NCI-H2196 treated with DMSO at 0.1 percent for 48 hours (cell line): ENCODE measurements at regions not wholly inside any gene's neighbourhood (a gene's known extent, or its start where the extent isn't known, plus 50 kb on each side); places are given as distances from the start of the nearest gene placed in this dataset.
"Not testable (repeated sequence)": the region's sequence is repeated elsewhere in the genome, so short reads cannot be mapped to it uniquely, and the experiment has no call there.

Experiments
- DNase-seq: peaks from one replicate; lab custom pipeline; 2025; ENCODE audit not compliant: unreplicated experiment; lab: John Stamatoyannopoulos, UW

DNA sequence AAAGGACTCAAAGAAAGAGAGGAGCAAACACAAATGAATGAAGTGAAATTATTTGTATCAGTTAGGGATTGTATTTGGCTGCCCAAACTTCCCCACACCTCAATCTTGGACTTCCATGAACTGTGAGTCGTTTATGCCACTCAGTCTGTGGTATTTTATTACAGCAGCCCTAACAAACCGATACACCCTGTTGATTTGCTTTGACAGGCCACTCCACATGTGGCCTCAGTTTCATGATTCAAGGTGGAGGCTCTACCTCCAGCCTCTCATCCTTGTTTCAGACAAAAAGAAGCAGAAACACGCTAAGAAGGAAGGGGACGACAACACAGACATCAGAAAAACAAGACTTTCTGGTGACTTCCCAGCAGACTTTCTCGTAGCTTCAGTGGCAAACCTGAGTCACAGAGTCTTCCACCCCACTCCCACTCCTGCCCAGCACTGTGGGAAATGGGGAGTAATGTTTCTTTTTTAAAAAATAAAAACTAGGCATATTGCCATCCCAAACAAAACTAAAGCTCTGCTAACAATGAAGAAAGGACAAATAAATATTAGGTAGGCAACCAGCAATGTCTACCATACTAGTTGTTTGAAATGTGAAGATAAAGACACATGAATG is 52.2 kb upstream of the ABCA1 start:
- no peak for DNase-seq

GRCh38 chr9:104981543-104982129 is 53.7 kb upstream of the ABCA1 start:
- DNase-seq: no peak

DNA sequence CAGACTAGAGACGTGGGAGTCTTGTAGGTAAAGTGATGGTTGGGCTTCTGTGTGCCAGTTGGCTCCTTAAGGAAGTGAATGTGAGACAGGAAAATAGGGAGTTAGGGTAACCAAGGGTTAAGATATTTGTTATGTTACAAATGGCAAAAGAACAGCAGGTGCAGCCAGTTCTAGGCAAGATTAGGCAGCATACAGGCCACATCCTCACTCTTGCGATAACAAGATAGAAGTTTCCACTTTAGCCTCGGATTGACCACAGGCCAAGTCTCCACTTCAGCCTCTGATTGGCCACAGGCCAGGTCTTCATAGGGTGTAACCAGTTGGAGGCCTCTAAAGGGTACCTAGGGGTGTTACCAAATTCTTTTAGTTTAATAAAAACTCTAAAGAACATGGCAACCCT is 54.6 kb upstream of the ABCA1 start:
- DNase-seq: no peak

GRCh38 chr9:104983491-104983890 is 55.5 kb upstream of the ABCA1 start:
- DNase-seq: no peak

GRCh38 chr9:104984121-104984520 is 56.2 kb upstream of the ABCA1 start:
- no peak for DNase-seq

DNA sequence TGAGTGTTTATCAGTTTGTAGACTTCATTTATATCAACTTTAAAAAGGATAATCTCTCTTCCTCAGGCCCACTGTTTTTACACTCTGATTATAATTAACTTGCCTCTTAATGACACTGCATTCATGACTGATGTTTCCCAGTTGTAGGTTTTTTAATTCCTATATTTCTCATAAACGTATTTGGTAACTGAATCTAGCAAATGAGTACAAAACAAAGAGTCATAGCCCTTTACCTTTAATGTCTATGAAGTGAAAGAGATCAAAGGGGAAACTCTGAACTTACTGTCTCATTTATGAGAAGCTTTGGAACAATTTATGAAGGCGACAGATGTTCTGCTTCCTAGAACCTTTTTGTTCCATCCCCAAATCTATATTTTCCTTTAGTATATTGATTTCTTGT is 56.6 kb upstream of the ABCA1 start:
- DNase-seq: no peak

GRCh38 chr9:104984948-104985347 is 57.0 kb upstream of the ABCA1 start:
- DNase-seq: no peak

DNA sequence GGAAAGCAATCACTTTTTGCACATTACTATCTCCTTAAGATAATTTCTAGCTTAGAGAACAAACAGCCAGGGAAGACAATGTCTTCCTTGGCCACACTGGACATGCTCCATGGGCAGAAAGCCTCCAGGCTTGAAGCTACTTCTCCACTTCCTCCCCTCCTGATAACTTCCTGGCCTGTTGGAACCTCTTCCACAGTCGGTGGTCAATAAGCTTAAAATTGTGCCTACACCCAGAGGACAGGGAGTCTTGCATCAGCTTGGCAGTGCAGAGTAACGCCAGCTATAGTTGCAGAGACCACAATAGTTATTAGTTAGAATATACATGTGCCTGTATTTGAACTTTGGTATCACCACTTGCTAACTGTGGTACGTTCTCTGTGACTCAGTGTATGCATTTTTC is 58.1 kb upstream of the ABCA1 start:
- no peak for DNase-seq

DNA sequence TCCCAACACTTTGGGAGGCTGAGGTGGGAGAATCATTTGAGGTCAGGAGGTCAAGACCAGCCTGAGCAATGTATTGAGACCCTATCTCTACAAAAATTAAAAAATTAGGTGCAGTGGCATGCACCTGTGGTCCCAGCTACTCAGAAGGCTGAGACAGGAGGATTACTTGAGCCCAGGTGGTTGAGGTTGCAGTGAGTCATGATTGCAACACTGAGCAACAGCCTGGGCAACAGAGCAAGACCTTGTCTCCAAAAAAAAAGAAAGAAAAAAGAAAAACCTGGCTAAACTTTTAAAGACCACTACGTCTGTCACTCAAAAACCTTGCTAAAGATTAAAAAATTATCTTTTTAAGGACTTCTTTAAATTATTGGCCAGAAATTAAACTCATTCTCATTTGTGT is 59.8 kb upstream of the ABCA1 start:
- DNase-seq: no peak

DNA sequence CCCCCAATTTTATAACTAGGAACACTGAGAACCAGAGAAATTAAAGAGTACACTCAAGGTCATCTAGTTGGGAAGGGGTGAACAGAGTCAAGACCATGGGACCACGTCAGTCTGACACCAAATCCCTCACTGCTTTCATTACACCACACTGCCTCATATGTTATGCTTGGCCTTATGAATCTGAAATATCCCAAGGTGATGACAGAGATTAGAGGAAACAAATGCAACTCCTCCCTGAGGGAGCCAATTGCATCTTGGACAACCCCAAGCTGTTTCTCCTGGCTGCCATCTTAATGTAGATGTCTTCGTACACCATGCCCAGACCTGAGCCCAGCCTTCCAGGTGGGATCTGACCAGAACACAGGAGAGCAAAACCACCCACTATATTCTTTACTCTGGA is 60.6 kb upstream of the ABCA1 start:
- no peak for DNase-seq

- DNase-seq: peak; percentile 72
These were observed 63.4 kb upstream of the ABCA1 start for GRCh38 chr9:104991144-104991953.

- DNase-seq: no peak
These were observed 64.7 kb upstream of the ABCA1 start for GRCh38 chr9:104992659-104993058.

DNA sequence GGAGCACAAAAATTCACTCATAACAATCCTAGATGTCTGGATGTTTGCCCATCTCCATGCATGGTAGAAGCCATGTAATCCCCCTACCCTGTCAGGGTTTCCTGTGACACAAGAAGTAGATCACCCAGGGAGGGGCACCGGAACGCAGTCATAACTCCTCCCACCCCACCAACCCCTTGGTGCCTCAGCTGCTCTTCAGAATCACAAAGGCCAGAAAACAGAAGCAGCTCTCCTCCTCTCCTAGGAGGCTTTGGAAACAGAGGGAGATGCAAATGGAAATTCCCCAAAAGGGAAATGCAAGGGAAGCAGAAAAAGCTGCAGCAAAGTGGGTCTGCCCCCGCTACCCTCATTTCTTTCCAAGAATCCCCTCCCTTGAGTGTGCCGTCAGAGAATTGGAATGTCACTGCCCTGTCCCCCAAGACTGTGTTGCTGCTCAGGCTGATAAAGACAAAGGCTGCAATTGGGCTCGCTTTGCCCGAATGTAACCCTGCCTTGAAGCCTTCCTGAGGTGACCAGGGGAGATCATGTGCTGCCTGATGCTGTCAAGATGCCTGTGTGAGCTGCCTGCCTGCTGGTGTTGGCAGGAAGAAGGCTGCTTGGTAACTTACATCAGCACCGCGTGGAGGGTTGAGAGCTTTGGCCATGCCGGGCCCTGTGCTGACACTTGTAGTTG is 65.5 kb upstream of the ABCA1 start:
- no peak for DNase-seq

GRCh38 chr9:104997536-104997935 is 69.6 kb upstream of the ABCA1 start:
- DNase-seq: no peak

DNA sequence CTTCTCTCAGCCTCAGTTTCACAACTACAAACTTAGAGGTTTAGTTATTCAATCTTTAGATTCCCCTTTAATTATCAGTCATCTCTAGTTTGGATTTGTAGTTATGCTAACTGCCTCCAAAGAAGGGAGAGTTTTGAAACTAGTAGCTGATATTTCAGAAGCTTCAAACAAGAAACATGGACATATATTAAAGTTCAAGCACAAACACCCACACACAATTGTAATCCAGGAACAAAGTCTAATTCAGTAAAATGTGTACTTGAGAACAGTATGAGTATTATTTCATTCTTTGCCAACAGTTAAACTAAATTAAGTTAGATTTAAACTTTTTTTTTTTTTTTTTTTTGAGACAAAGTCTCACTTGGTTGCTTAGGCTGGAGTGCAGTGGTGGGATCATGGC is 71.2 kb upstream of the ABCA1 start:
- no peak for DNase-seq

GRCh38 chr9:105000529-105000928 is 72.6 kb upstream of the ABCA1 start:
- not testable (repeated sequence) for DNase-seq

DNA sequence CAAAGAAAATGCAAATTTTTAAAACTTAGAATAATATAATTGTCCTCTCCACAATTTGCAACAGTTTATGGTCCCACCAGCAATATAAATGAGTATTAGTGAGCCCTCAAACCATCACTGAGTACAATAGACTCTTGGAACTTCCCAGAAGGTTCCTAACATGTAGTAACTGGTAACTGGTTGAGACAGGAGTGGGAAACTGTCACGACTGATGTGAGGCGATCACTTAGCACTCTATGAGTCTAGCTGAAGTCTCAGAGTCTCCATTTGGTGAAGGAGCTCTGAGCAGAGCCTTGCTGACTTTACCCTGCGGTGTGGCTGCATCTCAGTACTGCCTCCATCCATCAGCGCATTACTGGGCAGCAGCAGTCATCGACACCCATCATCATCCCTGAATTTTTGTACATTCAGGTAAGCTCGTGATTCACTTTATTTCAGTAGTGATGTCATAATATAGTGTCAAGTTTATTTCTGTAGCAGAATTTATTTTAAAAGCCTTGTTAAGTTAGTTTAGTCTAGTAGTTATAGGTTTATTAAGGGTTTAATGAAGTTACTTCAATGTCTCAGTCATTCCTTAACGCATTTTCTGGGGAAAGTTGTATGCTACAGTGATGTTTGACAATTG is 76.6 kb upstream of the ABCA1 start:
- no peak for DNase-seq

DNA sequence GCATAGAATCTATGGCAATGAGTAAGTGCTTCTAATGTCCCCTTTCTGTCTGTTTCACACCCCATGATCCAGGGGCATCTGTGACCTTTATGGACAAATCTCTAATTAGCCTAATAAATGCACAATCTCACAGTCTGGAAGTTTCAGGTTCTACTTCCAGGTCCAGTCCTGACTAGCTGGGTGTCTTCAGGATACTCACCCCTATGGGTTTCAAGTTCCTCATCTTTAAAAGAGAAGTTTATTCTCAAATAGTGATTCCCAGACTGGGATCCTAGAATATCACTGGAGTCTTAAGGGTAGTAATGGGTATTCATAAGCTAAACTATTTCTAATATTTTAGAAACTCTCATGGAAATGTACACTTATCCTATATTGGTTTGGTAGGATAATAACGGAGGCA is 77.2 kb upstream of the ABCA1 start:
- no peak for DNase-seq

GRCh38 chr9:105006514-105006913 is 78.6 kb upstream of the ABCA1 start:
- DNase-seq: no peak

DNA sequence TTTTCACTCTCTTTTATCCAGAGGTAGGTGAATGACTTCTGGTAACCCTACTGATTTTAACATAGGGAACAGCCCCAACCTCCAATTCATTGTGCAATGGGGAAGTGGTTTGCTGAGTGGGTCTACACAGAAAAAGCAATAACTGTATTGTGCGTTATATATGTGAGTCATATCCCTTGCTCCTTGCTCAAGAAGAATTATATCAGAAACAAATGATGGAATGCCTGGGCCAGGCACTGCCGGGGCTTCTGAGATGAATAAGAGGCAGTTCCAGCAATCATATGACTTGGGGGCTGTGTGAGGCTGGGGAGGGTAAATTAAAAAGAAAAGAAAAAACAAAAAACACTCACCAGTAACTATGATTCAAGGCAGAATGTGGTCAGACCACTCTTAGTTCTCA is 79.2 kb upstream of the ABCA1 start:
- DNase-seq: no peak

DNA sequence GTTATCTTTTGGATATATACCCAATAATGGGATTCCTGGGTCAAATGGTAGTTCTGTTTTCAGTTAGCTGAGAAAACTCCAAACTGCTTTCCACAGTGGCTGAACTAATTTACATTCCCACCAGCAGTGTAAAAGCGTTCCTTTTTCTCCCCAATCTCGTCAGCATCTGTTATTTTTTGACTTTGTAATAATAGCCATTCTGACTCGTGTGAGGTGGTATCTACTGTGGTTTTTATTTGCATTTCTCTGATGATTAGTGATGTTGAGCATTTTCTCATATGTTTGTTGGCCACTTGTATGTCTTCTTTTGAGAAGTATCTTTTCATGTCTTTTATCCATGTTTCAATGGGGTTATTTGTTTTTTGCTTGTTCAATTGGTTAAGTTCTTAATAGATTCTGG is 82.1 kb upstream of the ABCA1 start:
- not testable (repeated sequence) for DNase-seq
